ENCODE measurements at regions not wholly inside any gene's neighbourhood (a gene's known extent, or its start where the extent isn't known, plus 50 kb on each side); places are given as distances from the start of the nearest gene placed in this dataset.

DNA sequence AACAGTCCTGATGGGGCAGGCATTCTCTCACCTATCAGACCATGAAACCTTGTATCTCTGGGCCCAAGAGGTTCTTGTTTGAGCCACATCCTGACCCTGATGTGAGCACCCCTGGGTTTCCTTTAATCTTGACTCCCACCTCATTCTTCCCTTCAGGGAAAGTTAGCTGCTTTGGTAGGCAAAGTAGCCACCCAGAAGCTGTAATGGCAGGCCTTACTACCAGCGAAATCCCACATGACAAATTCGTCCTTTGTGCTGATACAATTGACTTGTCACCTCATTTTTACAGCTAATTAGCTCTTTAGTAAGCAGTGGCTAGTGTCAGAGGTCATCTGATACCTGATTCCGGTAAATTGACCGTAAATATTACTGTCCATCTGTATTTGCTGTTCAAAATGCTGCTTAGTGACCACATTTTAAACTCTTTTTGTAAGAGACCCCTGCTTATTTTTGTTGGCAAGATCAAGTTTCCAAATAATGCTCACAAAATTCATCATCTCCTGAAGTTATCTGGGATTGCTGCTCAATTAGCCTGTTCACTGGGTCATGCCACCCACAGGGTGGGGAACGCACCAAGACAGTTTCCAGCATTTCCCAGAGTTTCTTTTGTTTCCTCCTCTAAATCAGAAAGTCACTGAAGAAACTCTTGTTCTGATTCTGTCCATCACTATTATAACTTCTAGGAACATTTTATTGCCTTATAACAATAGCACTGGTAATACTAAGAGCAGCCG lies 329.7 kb downstream of the GPAT3 start:
- CTCF ChIA-PET: no interaction called here
- no peak overlapping the region for H3K27ac Mint-ChIP-seq
- DNase-seq (no peak), ATAC-seq (ENCODE audit: poor library complexity) (no peak)
- H3K36me3 ChIP-seq (ENCODE audit: insufficient read depth, low read length): no peaks in the 10 kb centered on the region
- peaks cover 10% of the 10 kb centered on the region for H3K27me3 Mint-ChIP-seq
- no peak overlapping the region for H3K4me3 Mint-ChIP-seq
- POLR2A ChIA-PET: no interaction called here
- H3K36me3 Mint-ChIP-seq (ENCODE audit: low read depth): no peaks in the 10 kb centered on the region
- H3K9me3 ChIP-seq (ENCODE audit: control insufficient read depth in 1 of 2, insufficient read depth in 1 of 2, low read length in 2 of 2): no peaks in the 10 kb centered on the region
- H3K9me3 Mint-ChIP-seq: no peaks in the 10 kb centered on the region
- no peak overlapping the region for H3K4me3 ChIP-seq (ENCODE audit: low read length)
- H3K27ac ChIP-seq (ENCODE audit: low read depth in 1 of 2, low read length in 2 of 2): no peak overlapping the region
- intact Hi-C loops (cut with DNase I, micrococcal nuclease): no loop called here
- TF ChIP-seq, protein P1, sequence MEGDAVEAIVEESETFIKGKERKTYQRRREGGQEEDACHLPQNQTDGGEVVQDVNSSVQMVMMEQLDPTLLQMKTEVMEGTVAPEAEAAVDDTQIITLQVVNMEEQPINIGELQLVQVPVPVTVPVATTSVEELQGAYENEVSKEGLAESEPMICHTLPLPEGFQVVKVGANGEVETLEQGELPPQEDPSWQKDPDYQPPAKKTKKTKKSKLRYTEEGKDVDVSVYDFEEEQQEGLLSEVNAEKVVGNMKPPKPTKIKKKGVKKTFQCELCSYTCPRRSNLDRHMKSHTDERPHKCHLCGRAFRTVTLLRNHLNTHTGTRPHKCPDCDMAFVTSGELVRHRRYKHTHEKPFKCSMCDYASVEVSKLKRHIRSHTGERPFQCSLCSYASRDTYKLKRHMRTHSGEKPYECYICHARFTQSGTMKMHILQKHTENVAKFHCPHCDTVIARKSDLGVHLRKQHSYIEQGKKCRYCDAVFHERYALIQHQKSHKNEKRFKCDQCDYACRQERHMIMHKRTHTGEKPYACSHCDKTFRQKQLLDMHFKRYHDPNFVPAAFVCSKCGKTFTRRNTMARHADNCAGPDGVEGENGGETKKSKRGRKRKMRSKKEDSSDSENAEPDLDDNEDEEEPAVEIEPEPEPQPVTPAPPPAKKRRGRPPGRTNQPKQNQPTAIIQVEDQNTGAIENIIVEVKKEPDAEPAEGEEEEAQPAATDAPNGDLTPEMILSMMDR (IDR thresholded peaks at IDR 0.05): no peak
- no peaks in the 10 kb centered on the region for H3K4me1 Mint-ChIP-seq (ENCODE audit: low read depth)
- no peaks in the 10 kb centered on the region for H3K4me1 ChIP-seq (ENCODE audit: insufficient read depth, low read length)
- no peaks in the 10 kb centered on the region for H3K27me3 ChIP-seq (ENCODE audit: control insufficient read depth in 1 of 2, insufficient read depth in 2 of 2, low read length in 2 of 2)

DNA sequence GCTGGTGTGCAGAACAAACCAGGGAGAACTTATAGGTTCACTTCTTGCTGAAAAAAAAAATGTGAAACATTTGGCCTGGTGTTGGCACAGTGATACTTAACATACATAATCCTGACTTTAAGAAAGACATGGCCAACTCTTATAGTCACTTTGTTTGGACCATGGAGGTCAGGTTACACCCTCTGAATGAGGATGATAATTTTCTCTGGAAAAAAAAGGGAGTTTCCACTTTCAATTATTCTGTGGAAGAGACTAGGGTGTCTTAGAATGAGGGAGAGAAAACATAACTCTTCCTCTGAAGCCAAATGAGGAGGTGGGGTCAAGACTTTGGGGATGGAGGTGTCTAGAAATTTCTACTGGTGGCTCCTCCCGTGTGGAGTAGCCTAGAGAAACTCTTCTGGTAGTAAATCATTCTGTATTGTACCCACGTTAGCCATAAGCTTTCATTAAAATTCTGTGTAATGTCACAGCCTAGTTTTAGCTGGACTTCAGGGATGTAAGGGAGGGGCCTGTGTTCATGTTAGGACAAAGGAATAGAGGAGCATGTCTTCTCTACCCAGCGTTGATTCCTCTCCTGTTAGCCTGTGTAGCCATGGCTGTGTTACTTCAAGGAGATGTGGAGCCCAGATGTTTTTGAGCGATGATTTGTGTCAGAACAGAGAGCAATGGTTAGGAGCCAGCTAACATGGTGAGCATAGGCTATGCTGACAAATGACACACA lies 328.3 kb downstream of the GPAT3 start:
- Mint-ChIP-seq H3K36me3 (ENCODE audit: low read depth) (no peaks in the 10 kb centered on the region), H3K4me3 (no peak overlapping the region), H3K27ac (no peak overlapping the region), H3K27me3 (peaks cover 10% of the 10 kb centered on the region), H3K9me3 (no peaks in the 10 kb centered on the region), H3K4me1 (ENCODE audit: low read depth) (no peaks in the 10 kb centered on the region)
- no peak for ATAC-seq (ENCODE audit: poor library complexity)
- Histone ChIP-seq H3K36me3 (ENCODE audit: insufficient read depth, low read length) (no peaks in the 10 kb centered on the region), H3K4me3 (ENCODE audit: low read length) (no peak overlapping the region), H3K27me3 (ENCODE audit: control insufficient read depth in 1 of 2, insufficient read depth in 2 of 2, low read length in 2 of 2) (no peaks in the 10 kb centered on the region), H3K4me1 (ENCODE audit: insufficient read depth, low read length) (no peaks in the 10 kb centered on the region), H3K9me3 (ENCODE audit: control insufficient read depth in 1 of 2, insufficient read depth in 1 of 2, low read length in 2 of 2) (no peaks in the 10 kb centered on the region), H3K27ac (ENCODE audit: low read depth in 1 of 2, low read length in 2 of 2) (no peak overlapping the region)
- DNase-seq: no peak
- ChIA-PET CTCF (no interaction called here), POLR2A (no interaction called here)
- intact Hi-C loops (cut with DNase I, micrococcal nuclease): no loop called here
- TF ChIP-seq, protein P1 (IDR thresholded peaks at IDR 0.05): no peak

DNA sequence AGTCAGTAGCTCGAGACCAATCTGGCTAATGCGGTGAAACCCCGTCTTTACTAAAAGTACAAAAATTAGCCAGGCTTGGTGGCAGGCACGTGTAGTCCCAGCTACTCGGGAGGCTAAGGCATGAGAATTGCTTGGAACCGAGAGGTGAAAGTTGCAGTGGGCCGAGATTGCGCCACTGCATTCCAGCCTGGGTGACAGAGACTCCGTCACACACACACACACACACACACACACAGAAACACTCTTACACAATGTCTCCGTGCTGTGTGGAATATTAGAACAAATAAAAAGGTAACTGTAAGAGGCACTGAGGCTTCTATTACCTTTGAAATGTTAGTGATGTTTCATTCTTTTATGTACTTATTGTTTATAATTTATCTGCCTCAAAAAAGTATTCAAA lies 326.6 kb downstream of the GPAT3 start:
- Histone ChIP-seq H3K9me3 (ENCODE audit: control insufficient read depth in 1 of 2, insufficient read depth in 1 of 2, low read length in 2 of 2) (no peaks in the 10 kb centered on the region), H3K36me3 (ENCODE audit: insufficient read depth, low read length) (no peaks in the 10 kb centered on the region), H3K27ac (ENCODE audit: low read depth in 1 of 2, low read length in 2 of 2) (no peak overlapping the region), H3K4me1 (ENCODE audit: insufficient read depth, low read length) (no peaks in the 10 kb centered on the region), H3K4me3 (ENCODE audit: low read length) (no peak overlapping the region), H3K27me3 (ENCODE audit: control insufficient read depth in 1 of 2, insufficient read depth in 2 of 2, low read length in 2 of 2) (no peaks in the 10 kb centered on the region)
- ChIA-PET CTCF (no interaction called here), POLR2A (no interaction called here)
- DNase-seq: no peak
- intact Hi-C loops (cut with DNase I, micrococcal nuclease): no loop called here
- TF ChIP-seq, protein P1 (IDR thresholded peaks at IDR 0.05): no peak
- Mint-ChIP-seq H3K9me3 (no peaks in the 10 kb centered on the region), H3K4me1 (ENCODE audit: low read depth) (no peaks in the 10 kb centered on the region), H3K27me3 (peaks cover 10% of the 10 kb centered on the region), H3K4me3 (no peak overlapping the region), H3K36me3 (ENCODE audit: low read depth) (no peaks in the 10 kb centered on the region), H3K27ac (no peak overlapping the region)
- no peak for ATAC-seq (ENCODE audit: poor library complexity)
